ENCODE measurements at regions not wholly inside any gene's neighbourhood (a gene's known extent, or its start where the extent isn't known, plus 50 kb on each side); places are given as distances from the start of the nearest gene placed in this dataset.

DNA sequence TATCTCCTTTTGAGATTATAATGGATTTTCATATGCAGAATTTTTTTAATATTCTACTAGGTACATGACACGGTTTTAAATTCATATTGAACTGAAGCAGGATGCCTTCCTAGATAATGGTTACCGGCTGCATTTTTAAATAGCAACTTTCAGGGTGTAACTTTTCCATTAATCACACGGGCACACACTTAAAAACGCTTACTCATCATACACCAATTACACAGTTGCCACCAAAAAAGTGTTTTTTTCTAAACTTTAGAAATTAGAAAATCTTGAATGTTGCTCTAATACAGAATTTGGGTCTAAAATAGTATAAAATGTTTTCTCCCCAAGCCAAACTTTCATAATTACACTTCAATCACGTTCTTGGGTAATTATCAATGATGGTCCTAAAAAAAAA lies 149.1 kb upstream of the RNF32 start:
- no peak for TF ChIP-seq POLR2A (IDR thresholded peaks at IDR 0.05)
- TF ChIP-seq, protein P1, sequence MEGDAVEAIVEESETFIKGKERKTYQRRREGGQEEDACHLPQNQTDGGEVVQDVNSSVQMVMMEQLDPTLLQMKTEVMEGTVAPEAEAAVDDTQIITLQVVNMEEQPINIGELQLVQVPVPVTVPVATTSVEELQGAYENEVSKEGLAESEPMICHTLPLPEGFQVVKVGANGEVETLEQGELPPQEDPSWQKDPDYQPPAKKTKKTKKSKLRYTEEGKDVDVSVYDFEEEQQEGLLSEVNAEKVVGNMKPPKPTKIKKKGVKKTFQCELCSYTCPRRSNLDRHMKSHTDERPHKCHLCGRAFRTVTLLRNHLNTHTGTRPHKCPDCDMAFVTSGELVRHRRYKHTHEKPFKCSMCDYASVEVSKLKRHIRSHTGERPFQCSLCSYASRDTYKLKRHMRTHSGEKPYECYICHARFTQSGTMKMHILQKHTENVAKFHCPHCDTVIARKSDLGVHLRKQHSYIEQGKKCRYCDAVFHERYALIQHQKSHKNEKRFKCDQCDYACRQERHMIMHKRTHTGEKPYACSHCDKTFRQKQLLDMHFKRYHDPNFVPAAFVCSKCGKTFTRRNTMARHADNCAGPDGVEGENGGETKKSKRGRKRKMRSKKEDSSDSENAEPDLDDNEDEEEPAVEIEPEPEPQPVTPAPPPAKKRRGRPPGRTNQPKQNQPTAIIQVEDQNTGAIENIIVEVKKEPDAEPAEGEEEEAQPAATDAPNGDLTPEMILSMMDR (IDR thresholded peaks at IDR 0.05 in 4 of 5, conservative IDR thresholded peaks at IDR 0.05 in 1 of 5) = no peak

Measured in gastrocnemius medialis (tissue), 4 donors.